GM21367 (cell line): ENCODE measurements at regions not wholly inside any gene's neighbourhood (a gene's known extent, or its start where the extent isn't known, plus 50 kb on each side); places are given as distances from the start of the nearest gene placed in this dataset.
"Not testable (repeated sequence)": the region's sequence is repeated elsewhere in the genome, so short reads cannot be mapped to it uniquely, and the experiment has no call there.

Source experiments
- ATAC-seq: cut with Tn5 transposase; IDR thresholded peaks from one replicate; pipeline ENCODE4 v1.9.1; 2021; ENCODE audit not compliant: unreplicated experiment

- no peak for ATAC-seq
Observed at GRCh38 chr9:108430655-108431054, 425.1 kb downstream of the ACTL7B start.

GRCh38 chr9:108427751-108428150, 428.0 kb downstream of the ACTL7B start:
- ATAC-seq = no peak

- not testable (repeated sequence) for ATAC-seq
Observed at GRCh38 chr9:108426421-108426940, 429.3 kb downstream of the ACTL7B start.

- ATAC-seq = no peak
Observed at GRCh38 chr9:108423433-108423832, 432.4 kb downstream of the ACTL7B start.

- no peak for ATAC-seq
Observed at GRCh38 chr9:108419379-108419778, 436.4 kb downstream of the ACTL7B start.

- ATAC-seq = no peak
Observed at GRCh38 chr9:108417726-108418125, 438.1 kb downstream of the ACTL7B start.

GRCh38 chr9:108417312-108417711, 438.5 kb downstream of the ACTL7B start:
- no peak for ATAC-seq

GRCh38 chr9:108416324-108416723, 439.5 kb downstream of the ACTL7B start:
- ATAC-seq = no peak

GRCh38 chr9:108413809-108414208, 442.0 kb downstream of the ACTL7B start:
- no peak for ATAC-seq

GRCh38 chr9:108412755-108413154, 443.0 kb downstream of the ACTL7B start:
- ATAC-seq = no peak

- no peak for ATAC-seq
Observed at GRCh38 chr9:108411632-108412031, 444.2 kb downstream of the ACTL7B start.

- ATAC-seq = no peak
Observed at GRCh38 chr9:108410161-108410560, 445.6 kb downstream of the ACTL7B start.

- no peak for ATAC-seq
Observed at GRCh38 chr9:108400297-108400696, 455.5 kb downstream of the ACTL7B start.

- no peak for ATAC-seq
Observed at GRCh38 chr9:108399851-108400250, 455.9 kb downstream of the ACTL7B start.

GRCh38 chr9:108397286-108397685, 458.5 kb downstream of the ACTL7B start:
- ATAC-seq = no peak

GRCh38 chr9:108396611-108397010, 459.2 kb downstream of the ACTL7B start:
- ATAC-seq = no peak

- ATAC-seq = no peak
Observed at GRCh38 chr9:108396193-108396592, 459.6 kb downstream of the ACTL7B start.

GRCh38 chr9:108395421-108395820, 460.4 kb downstream of the ACTL7B start:
- no peak for ATAC-seq

- ATAC-seq = no peak
Observed at GRCh38 chr9:108394726-108395125, 461.1 kb downstream of the ACTL7B start.

GRCh38 chr9:108393481-108394001, 462.2 kb downstream of the ACTL7B start:
- not testable (repeated sequence) for ATAC-seq

- ATAC-seq = no peak
Observed at GRCh38 chr9:108392877-108393276, 462.9 kb downstream of the ACTL7B start.

- ATAC-seq = no peak
Observed at GRCh38 chr9:108389056-108389455, 466.7 kb downstream of the ACTL7B start.

- no peak for ATAC-seq
Observed at GRCh38 chr9:108386859-108387384, 468.9 kb downstream of the ACTL7B start.
